OCI-LY3 (cell line): ENCODE measurements at regions not wholly inside any gene's neighbourhood (a gene's known extent, or its start where the extent isn't known, plus 50 kb on each side); places are given as distances from the start of the nearest gene placed in this dataset.
"Not testable (repeated sequence)": the region's sequence is repeated elsewhere in the genome, so short reads cannot be mapped to it uniquely, and the experiment has no call there.

Experiments
- H2AFZ ChIP-seq: fragments of 200-600, 300-600 bp; shearing (Covaris generic); 2 replicates; pipeline ENCODE4 v1.6.0; 2014; ENCODE audit warnings: antibody characterized with exemption, low read depth, low read length
- H3K27ac ChIP-seq: fragments of 200-600, 300-600 bp; sonication (generic); 2 replicates; pipeline ENCODE4 v1.5.1; 2014; ENCODE audit warnings: mild to moderate bottlenecking, low read length, moderate library complexity, mixed read lengths
- H3K27me3 ChIP-seq: fragments of 200-600, 300-600 bp; sonication (generic); 2 replicates; pipeline ENCODE4 v1.6.1; 2014; ENCODE audit warnings: low read depth, low read length, mixed read lengths
- H3K36me3 ChIP-seq: fragments of 200-600, 300-600 bp; sonication (generic); replicated peaks from 2 replicates; pipeline ENCODE3; 2014; ENCODE audit warnings: low read depth, low read length, mixed read lengths
- H3K4me1 ChIP-seq: fragments of 300-600, 200-600 bp; sonication (generic); 2 replicates; pipeline ENCODE4 v1.6.1; 2014; ENCODE audit warnings: low read length, mixed read lengths
- H3K4me2 ChIP-seq: fragments of 200-600, 300-600 bp; sonication (generic); 2 replicates; pipeline ENCODE4 v1.6.1; 2014; ENCODE audit warnings: low read length, mixed read lengths
- H3K4me3 ChIP-seq: fragments of 300-600, 200-600 bp; sonication (generic); 2 replicates; pipeline ENCODE4 v1.5.1; 2014; ENCODE audit warnings: antibody characterized with exemption, mild to moderate bottlenecking, low read length, moderate library complexity
- H3K79me2 ChIP-seq: fragments of 300-600, 200-600 bp; shearing (Covaris generic); 2 replicates; pipeline ENCODE4 v1.6.1; 2014; ENCODE audit warnings: mild to moderate bottlenecking, low read length, mixed read lengths
- H3K9ac ChIP-seq: fragments of 300-600, 200-600 bp; shearing (Covaris generic); 2 replicates; pipeline ENCODE4 v1.6.0; 2014; ENCODE audit warnings: mild to moderate bottlenecking, low read length, moderate library complexity
- H3K9me3 ChIP-seq: fragments of 200-600, 300-600 bp; shearing (Covaris generic); 2 replicates; pipeline ENCODE4 v1.6.1; 2014; ENCODE audit warnings: low read length, mixed read lengths; ENCODE audit not compliant: insufficient read depth
- H4K20me1 ChIP-seq: fragments of 200-600, 300-600 bp; sonication (generic); 2 replicates; pipeline ENCODE4 v1.6.1; 2016; ENCODE audit warnings: low read length, mixed read lengths; ENCODE audit not compliant: insufficient read depth
- TF ChIP-seq, protein P1 (sequence below): fragments of 200-600, 300-600 bp; sonication (generic); IDR thresholded peaks from 2 replicates; pipeline ENCODE4 v1.5.1; 2014; ENCODE audit warnings: antibody characterized with exemption, low read length, low read depth

DNA sequence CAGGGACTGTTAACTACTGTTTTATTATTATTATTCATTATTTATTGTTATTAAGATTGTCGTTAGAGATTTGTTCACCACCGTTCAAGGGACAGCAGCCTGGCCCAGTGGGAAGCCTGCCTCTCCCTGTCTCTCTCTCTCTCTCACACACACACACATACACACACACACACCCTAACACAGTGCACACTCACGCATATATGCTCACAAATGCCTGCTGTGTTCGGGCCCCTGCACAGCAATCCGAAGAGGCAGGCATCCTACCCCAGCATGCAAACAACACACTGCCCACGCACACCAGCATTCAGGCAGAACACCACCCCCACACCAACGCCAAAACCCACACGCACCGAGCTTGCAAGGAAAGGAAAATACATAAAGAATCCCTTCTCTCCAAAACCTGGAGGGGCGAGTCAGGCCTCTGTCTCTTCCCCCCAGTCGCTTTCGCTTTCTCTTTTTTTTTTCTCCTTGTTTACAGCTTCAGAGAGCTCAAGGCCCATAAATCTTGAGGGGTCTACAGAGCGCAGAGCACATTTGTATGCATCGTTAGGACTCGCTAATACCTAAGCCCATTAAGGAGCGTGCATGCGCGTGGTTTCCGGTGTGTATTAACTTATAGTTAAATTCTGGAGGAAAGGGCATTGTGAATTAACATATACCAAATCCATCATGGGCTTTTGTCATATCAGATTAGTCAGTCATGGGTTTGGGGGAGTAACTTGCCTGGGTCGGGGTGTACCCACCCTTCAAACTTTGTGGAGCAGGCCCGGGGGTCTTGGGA, 464.6 kb upstream of the ZNG1F start:
- H3K27ac ChIP-seq, H3K4me1 ChIP-seq, H3K36me3 ChIP-seq, H3K27me3 ChIP-seq, H2AFZ ChIP-seq, H3K9me3 ChIP-seq, H3K4me3 ChIP-seq, H3K9ac ChIP-seq, H3K79me2 ChIP-seq, H4K20me1 ChIP-seq, H3K4me2 ChIP-seq: not testable (repeated sequence)

DNA sequence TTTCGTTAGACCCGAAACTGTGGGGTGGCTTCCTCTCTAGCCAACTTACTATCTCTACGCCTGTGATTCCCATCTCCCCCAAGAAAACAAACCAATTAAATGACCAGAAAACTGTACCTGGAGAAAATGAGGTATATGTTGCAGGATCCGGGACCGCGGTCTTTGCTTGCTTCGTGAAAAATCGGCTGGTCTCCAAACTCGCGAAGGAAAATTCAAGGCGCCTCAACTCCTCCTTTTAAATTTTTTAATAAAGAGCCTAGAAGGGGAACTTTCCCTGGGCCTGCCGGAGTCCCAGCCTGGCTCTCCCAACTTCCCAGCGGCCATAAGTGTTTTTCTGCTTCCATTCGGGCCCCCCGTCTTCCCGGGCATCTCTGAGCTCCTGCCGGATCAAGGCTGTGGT, 463.7 kb upstream of the ZNG1F start:
- not testable (repeated sequence) for H3K27me3 ChIP-seq, H3K4me1 ChIP-seq, H3K9ac ChIP-seq, H3K9me3 ChIP-seq, H2AFZ ChIP-seq, H3K4me3 ChIP-seq, H3K36me3 ChIP-seq, H4K20me1 ChIP-seq, H3K27ac ChIP-seq, H3K79me2 ChIP-seq, H3K4me2 ChIP-seq

DNA sequence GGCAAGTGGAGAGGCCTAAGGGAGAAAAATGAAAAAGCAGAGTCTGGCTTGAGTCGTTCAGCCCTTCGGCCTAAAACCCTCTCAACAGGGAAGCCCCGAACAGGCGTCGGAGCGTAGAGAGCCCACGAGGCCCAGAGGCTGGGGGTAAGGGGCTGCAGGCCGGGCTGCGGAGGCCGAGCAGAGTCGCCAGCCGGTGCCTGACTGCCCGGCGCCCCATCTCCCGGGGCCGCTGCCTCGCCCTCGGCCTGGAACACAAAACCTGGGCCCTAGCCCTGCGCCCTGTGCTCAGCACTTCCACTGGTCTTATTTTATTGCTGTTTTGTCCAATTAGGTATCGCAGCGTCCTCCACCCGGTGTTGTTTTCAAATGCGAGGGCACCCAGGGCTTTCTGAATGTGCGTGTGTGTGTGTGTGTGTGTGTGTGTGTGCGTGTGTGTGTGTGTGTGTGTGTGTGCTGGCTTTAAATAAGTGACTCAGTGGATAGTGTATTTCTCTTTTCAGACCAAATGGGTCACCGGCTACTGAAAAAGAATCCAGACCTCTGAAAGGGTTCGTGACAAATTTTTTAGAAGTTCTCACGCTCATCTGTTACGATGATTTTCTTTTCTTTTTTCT, 463.1 kb upstream of the ZNG1F start:
- not testable (repeated sequence) for H3K27me3 ChIP-seq, H3K79me2 ChIP-seq, H3K36me3 ChIP-seq, H3K4me2 ChIP-seq, H3K4me1 ChIP-seq, H4K20me1 ChIP-seq, H2AFZ ChIP-seq, H3K9ac ChIP-seq, H3K9me3 ChIP-seq, H3K4me3 ChIP-seq, H3K27ac ChIP-seq

DNA sequence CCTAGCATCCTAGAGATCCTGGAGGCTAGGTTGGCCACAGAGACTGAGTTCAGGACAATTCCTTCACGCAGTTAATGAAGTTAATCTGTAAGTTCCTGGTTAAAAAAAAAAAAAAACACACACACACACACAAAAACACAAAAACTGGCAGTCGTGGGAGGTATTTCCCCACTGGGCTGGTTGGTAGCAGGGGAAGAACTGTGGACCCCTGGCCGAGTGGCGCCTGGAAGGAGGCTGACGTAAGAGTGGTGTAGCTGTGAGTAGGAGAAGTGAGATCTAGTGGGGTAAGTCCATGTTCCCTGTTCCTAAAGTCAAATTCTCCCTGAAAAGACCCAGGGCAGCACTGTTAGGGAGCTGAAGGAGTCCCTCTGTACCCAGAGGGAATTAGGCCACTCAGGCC, 461.0 kb upstream of the ZNG1F start:
- H3K4me2 ChIP-seq, H3K79me2 ChIP-seq, H2AFZ ChIP-seq, H4K20me1 ChIP-seq, H3K9ac ChIP-seq, H3K4me1 ChIP-seq, H3K9me3 ChIP-seq, H3K27ac ChIP-seq, H3K4me3 ChIP-seq, H3K36me3 ChIP-seq, H3K27me3 ChIP-seq: not testable (repeated sequence)

DNA sequence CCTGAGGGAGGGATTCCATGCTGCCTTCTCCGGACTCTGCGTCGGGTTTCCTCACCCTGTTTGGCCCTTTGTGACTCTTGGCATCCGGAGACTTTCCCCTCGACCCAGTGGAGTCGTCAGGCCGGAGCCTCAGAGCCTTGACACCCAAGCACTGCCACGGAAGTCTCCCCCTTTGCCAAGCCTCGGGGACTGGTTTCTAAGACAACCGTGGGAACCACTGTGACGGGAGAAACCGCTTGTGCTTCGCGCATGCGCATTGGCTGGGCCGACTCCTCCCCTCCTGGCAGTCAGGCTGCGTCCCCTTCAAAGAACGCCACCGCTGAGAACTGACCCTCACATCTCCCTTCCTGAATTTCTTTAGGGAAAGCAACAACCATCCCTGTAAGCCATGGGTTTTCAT, 459.4 kb upstream of the ZNG1F start:
- not testable (repeated sequence) for H3K9me3 ChIP-seq, H3K79me2 ChIP-seq, H3K4me1 ChIP-seq, H3K27me3 ChIP-seq, H3K9ac ChIP-seq, H3K4me3 ChIP-seq, H2AFZ ChIP-seq, H4K20me1 ChIP-seq, H3K4me2 ChIP-seq, H3K36me3 ChIP-seq, H3K27ac ChIP-seq

DNA sequence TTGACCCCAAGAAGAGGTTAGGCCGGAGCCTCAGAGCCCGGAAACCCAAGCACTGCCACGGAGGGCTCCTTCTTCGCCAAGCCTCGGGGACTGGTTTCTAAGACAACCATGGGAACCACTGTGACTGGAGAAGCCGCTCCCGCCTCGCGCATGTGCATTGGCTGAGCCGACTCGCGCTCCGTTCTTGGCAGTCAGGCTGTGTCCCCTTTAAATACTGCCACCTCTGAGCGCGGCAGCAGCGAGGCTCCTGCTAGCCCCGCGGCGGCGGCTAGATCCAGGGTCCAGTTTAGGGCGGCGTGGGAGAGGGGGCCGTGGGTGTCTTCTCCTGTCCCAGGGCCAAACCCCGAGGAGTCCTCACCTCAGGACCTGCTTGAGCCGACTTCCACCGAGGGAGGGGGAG, 457.1 kb upstream of the ZNG1F start:
- H3K9me3 ChIP-seq, H3K27me3 ChIP-seq, H4K20me1 ChIP-seq, H2AFZ ChIP-seq, H3K79me2 ChIP-seq, H3K9ac ChIP-seq, H3K4me2 ChIP-seq, H3K4me1 ChIP-seq, H3K27ac ChIP-seq, H3K4me3 ChIP-seq, H3K36me3 ChIP-seq: not testable (repeated sequence)

DNA sequence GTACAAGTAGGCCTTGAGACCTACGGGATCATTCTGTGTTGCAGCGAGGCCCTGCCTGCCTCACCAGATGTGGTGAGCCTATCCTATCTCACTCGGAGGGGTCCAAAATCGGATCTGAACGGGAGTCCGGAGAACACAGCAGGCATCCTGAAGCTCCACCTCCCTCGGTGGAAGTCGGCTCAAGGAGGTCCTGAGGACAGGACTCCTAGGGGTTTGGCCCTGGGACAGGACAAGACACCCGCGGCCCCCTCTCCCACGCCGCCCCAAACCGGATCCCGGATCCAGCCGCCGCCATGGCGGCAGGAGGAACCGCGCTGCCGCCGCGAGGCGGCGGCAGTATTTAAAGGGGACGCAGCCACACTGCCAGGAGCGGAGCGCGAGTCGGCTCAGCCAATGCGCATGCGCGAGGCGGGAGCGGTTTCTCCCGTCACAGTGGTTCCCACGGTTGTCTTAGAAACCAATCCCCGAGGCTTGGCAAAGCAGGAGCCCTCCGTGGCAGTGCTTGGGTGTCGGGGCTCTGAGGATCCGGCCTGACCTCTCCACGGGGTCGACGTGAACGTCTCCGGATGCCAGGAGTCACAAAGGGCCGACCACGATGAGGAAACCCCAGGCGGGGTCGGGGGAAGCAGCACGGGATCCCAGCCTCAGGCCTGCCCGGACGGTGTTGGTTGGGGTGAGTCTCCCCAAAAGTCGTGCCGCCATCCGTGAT, 454.6 kb upstream of the ZNG1F start:
- H4K20me1 ChIP-seq, H3K79me2 ChIP-seq, H3K4me1 ChIP-seq, H3K27me3 ChIP-seq, H3K9me3 ChIP-seq, H3K27ac ChIP-seq, H3K36me3 ChIP-seq: not testable (repeated sequence)
- TF ChIP-seq, protein P1, sequence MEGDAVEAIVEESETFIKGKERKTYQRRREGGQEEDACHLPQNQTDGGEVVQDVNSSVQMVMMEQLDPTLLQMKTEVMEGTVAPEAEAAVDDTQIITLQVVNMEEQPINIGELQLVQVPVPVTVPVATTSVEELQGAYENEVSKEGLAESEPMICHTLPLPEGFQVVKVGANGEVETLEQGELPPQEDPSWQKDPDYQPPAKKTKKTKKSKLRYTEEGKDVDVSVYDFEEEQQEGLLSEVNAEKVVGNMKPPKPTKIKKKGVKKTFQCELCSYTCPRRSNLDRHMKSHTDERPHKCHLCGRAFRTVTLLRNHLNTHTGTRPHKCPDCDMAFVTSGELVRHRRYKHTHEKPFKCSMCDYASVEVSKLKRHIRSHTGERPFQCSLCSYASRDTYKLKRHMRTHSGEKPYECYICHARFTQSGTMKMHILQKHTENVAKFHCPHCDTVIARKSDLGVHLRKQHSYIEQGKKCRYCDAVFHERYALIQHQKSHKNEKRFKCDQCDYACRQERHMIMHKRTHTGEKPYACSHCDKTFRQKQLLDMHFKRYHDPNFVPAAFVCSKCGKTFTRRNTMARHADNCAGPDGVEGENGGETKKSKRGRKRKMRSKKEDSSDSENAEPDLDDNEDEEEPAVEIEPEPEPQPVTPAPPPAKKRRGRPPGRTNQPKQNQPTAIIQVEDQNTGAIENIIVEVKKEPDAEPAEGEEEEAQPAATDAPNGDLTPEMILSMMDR: 0 out of 2 replicates have a peak, but pooled peaks have one; percentile 16
- Histone ChIP-seq H3K4me2 (peak overlapping the region; percentile 68), H3K4me3 (peak overlapping the region; percentile 73), H3K9ac (peak overlapping the region; percentile 54; the same call in 1 of the 2 replicates), H2AFZ (peak overlapping the region; percentile 65; the same call in 1 of the 2 replicates)

DNA sequence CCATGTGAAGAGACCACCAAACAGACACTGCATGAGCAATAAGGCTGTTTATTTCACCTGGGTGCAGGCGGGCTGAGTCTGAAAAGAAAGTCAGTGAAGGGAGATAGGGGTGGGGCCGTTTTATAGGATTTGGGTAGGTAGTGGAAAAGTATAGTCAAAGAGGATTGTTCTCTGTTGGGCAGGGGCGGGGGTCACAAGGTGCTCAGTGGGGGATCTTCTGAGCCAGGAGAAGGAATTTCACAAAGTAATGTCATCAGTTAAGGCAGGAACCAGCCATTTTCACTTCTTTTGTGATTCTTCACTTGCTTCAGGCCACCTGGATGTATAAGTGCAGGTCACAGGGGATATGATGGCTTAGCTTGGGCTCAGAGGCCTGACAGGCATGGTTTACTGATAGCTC, 444.6 kb upstream of the ZNG1F start:
- not testable (repeated sequence) for H3K27me3 ChIP-seq, H4K20me1 ChIP-seq, H3K4me1 ChIP-seq, H3K9ac ChIP-seq, H3K79me2 ChIP-seq, H3K4me3 ChIP-seq, H3K36me3 ChIP-seq, H2AFZ ChIP-seq, H3K9me3 ChIP-seq, H3K4me2 ChIP-seq, H3K27ac ChIP-seq
